HG03521 (cell line): ENCODE measurements at regions not wholly inside any gene's neighbourhood (a gene's known extent, or its start where the extent isn't known, plus 50 kb on each side); places are given as distances from the start of the nearest gene placed in this dataset.

Source experiments
- ATAC-seq: cut with Tn5 transposase; IDR thresholded peaks from one replicate; pipeline ENCODE4 v1.9.1; 2021; ENCODE audit warnings: mild to moderate bottlenecking, moderate library complexity; ENCODE audit not compliant: unreplicated experiment

DNA sequence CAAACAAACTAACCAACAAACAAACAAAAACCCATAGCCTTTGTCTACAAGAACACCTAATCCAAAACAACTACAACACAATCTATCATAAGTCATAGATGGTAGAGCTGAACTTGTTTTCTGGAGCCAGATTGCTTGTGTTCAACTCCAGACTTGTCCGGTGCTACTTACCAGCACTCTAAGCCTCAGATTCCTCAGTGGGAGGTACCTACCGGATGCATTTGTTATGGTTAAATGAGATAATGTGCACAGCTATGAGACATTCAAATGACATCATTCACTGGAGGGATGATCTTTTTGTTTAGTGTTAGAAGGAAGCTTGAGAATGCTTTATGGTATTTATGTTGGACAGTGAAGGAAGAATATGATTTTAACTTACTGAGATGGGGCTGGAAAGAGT, 592.9 kb upstream of the C9orf72 start:
- no peak for ATAC-seq

DNA sequence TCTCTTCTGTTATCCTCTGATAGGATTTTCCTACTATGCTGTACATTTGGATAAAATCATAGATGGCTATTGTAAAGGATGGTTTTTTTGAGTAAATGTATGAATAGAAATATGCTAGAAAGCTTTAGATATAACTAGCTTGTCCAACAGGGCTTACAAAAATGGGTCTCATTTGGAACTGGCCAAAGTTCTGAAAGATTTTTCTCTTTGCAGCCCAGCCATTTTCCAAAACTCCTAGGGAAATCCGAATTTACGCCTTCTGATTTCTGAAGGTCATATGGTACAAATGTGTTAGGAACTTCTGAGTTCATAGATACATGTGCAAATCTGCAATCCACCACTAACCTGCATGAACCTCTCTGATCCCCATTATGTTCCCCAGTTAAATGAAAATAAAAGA, 603.9 kb upstream of the C9orf72 start:
- no peak for ATAC-seq

DNA sequence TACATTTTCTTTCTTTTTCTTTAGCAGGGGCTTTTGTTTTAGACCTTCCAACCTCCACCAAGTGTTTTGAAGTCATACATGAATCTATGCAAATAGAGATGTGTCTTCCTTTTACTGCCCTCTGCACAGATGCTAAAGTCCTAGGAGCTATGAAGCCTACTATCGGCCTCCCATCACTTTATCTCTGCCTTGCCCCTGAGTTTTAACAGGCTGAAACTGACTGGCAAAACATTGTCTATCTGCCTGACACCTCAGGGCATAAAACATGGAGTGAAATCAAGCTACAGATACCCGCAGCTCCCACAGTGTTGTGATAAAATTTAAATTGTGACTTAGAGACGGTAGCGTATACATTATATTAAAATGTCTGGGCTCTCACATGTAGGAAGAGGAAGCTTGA, 604.6 kb upstream of the C9orf72 start:
- no peak for ATAC-seq

DNA sequence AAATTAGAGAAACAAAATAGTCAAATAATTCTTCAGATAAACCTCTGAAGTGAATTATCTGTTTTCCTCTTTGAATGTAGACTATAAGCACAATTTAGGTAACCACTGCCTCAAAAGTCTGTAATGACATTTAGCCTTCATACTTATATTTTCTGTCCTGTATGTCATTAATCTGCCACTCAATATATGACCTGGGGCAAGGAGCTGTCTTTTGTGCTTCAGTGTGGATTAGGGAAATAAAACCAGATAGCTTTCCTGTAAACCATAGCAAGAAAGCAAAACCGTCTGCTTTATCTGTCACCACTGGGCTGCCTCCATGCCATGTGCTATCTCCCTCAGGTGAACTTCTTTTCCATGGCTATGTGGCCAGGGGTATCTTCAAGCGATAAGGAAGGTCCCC, 606.6 kb upstream of the C9orf72 start:
- ATAC-seq, result no peak

DNA sequence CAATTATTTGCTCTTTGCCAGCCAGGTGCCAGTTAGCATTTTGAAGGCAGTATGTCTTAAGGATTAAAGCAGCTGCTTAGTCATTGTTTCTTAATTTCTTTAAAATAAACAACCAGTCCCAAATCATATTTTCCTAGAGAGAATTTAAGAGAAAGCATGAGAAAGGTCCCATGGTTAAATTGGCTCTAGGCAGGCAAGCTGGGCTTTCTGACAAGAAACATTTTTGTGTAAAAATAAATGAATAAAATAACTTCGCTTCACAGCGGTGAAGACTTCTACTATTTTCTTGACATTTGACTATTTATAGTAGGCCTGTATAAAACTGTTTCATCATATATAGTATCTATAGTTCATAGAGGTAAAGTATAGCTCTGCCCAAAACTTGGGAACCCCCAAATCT, 617.7 kb upstream of the C9orf72 start:
- no peak for ATAC-seq

DNA sequence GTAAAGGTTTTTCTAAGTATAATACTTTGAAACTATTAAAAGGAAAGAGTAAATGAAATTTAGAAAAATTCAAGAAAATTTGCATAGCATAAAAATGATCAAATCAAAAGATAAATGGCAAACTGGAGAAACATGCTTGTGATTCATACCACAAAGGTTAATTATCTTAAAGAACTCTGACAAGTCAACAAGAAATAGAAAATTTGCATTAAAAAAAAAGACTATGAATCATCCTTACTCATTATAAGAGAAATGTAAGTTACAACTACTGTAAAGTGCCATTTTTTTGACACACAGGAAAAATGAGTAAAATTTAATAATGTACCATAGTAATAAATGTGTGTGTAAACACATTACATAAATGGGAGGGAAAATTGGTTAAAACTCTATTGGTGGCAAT, 624.4 kb upstream of the C9orf72 start:
- ATAC-seq, result no peak

DNA sequence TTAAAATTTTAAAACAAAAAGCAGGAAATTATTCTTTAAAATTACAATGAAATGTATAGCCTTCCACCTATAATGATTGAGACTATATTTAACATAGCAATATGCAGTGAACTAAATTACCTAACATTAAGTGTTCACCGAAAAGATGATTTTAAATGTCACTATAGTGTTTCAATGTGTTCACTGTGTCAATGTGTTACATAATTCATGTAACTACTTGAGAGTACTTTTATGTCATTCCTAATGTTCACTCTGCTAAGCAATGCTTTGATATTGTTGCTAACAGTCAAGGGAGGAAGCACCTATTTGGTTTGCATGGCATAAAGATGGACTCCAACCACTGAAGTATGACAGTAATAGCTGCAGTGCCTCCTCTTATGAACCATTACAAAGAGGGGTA, 629.8 kb upstream of the C9orf72 start:
- ATAC-seq, result no peak

DNA sequence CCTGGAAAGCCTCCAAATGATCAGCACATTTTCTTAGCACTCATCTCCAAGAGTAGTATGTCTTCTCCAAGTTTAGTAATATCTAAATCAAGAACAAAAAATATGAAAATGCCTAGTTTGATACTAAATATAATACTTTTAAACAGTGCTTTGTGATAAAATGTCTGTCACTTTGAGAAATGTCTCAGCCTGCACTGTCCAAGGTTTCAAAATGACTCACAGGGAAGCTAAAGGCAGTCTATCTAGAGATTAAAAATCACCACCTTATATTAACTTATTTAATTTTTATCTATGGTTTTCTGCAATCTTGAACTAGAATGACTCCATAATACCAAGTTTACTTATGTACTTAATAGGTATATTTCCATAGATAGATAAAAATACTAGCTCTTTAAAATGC, 633.0 kb upstream of the C9orf72 start:
- no peak for ATAC-seq

DNA sequence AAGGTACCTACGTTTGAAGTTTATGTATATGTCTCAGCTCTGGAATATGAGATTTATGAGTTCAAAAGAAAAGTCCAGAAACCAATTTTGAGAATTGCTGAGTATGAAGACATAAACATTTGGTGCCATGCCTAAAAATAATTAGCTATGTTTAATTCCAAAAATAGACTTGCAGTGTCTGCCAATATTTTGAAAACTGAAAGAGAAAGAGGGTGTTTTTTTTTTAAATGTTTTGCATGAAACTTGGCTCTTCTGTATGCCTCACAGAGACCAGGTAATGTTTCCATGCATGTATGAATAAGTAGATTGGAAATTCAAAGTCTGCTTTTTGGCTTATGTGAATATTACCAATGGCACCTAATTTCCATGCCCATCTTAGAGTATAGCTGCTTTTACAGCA, 634.4 kb upstream of the C9orf72 start:
- ATAC-seq, result no peak

DNA sequence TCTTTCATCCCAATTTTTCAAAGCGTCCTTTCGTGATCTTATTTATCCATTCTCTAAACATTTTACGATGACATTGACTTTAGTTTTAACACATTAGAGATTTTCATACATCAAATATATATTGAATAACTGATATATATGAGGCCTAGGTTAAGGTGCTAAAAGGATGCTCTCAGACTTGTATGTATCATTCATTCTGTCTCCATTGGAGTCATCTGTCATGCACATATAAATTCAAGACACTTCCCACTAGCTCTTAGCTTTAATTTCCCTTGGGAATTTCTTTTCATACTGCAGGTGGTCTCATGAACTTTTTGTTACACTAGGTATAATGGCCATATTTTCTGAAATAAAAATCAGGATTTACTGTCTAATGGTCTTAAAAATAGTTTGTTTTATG, 635.8 kb upstream of the C9orf72 start:
- ATAC-seq, result no peak

DNA sequence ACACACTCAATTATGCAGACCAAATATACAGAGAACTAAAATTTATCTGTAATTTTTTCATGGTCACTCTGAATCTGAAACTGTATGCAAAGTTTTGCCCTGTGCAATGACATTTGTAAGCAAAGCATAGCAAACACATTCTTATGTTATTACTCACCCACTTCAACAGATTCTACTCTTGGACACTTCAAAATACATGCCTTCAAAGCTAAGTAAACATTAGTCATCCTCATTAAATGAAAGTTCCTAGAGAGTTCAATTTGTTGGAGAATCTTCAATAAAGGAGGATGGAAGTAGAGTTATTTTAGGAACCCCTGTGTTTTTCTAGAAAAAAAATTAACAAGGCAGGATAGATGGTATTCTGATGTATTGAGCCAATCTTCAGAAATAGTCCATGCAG, 639.7 kb upstream of the C9orf72 start:
- ATAC-seq, result no peak

DNA sequence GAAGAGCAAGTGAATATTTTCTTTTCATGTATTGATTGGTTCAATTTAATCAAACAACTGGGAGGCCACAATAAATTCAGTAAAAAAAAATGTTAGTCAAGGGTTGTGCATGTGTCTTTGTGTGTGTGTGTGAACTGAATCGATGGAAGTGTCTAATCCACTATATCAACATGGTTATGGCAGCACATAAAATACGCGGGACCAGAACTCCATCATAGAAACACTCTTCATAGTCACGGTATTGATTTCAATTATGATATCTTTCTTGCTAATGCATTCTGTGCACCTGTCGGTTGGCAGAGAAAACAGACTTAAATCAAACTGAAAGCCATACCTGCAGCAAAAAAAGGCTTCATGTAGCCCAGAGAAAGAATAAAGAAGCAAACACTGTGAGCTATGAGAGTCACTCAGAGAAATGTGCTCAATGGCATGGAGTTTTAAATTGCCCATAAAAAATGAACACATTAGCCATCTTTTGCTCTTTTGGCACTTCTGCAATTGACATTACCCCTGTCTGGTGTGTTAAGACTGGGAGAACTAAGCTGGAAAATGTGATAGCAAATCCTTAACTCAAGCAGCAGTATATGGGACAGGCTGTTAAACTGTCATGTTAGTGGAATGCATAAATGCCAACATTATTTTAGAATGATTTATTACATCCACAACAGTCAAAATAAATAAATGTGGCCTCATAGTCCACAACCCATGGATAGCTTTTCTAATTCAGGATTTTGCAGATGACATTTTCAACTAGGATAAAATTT, 642.4 kb upstream of the C9orf72 start:
- ATAC-seq, result no peak

DNA sequence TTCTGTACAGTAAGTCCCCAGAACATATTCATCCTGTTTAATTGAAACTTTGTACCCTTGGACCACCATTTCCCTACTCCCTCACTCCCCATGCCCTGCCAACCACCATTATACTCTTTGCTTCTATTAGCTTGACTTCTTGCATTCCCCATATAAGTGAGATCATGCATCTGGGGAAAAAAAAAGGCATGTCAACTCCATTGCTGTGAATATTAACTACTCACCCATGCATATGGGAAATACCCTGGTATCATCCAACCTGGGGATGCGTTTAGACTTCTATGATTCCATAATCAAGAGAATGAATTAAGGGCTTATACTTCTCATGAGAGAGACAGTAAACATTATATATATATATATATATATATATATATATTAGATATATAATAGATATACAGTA, 659.4 kb upstream of the C9orf72 start:
- no peak for ATAC-seq

DNA sequence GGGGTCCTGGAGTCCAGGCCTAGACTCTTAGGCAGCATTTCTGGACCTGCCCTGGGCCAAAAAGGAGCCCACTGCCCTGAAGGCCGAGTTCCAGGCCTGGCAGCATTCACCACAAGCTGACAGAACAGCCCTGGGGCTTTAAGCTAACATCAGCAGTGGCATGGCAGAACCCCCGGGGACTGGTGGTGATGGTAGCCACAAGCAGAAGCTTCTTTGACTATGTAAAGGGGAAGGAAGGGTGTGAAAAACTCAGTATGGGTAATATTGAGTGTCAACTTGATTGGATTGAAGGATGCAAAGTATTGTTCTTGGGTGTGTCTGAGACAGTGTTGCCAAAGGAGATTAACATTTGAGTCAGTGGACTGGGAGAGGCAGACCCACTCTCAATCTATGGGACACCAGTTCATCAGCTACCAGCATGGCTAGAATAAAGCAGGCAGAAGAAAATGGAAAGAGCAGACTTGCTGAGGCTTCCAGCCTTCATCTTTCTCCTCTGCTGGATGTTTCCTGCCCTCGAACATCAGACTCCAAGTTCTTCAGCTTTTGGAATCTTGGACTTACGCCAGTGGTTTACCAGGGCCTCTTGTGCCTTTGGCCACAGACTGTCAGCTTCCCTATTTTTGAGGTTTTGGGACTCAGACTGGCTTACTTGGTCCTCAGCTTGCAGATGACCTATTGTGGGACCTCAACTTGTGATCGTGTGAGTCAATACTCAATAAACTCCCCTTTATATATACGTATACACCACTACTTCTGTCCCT, 661.0 kb upstream of the C9orf72 start:
- ATAC-seq, result no peak

DNA sequence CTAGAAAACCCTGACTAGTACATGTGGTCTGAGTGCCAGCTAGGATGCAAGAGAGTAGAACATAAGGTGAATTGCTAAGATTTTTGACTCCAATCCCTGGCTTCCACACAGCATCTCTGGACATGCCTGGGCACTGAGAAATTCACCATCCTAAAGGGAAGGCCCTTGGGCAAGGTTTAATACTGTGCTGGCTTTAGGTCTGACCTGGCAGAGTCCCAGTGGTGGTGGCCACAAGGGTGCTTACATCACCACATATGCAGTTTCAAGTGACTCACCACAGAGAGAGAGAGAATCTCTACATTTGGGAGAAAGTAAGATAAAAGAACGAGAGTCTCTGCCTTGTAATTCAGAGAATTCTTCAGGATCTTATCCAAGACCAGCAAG, 661.6 kb upstream of the C9orf72 start:
- no peak for ATAC-seq

DNA sequence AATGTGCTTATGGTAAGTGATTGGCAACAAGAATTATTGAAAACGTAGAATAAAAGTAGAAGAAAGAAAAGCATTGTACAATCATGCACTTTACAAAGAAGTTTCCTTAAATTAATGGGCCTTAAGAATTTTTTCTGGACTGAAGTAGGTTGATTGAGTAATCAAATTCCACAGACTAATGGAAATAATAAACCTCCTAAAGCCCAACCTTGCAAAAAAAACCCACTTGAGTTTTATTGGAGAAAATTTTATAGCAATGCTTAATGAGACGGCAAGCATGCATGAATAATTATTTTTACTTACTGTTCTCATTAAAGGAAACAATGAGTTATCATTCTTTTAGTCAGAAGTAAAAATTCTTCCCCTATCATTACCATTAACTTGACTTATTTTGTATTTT, 676.1 kb upstream of the C9orf72 start:
- ATAC-seq, result no peak

DNA sequence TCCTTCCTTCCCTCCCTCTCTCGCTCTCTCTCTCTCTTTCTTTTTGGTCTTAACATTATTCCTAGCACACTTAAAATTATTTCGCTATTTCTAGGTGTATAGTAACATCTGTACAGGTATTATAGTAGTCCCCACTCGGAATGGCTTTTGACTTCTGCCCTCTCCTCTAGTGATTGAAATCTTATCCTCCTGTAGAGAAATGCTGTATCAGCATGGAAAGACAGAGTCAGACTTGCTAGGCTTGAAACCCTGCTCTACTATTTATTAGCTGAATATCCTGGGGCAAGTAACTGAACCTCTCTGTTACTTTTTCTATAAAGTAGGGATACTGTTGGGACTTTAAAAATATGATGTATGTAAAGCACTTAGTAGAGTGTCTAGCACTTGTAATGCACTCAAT, 681.9 kb upstream of the C9orf72 start:
- no peak for ATAC-seq

DNA sequence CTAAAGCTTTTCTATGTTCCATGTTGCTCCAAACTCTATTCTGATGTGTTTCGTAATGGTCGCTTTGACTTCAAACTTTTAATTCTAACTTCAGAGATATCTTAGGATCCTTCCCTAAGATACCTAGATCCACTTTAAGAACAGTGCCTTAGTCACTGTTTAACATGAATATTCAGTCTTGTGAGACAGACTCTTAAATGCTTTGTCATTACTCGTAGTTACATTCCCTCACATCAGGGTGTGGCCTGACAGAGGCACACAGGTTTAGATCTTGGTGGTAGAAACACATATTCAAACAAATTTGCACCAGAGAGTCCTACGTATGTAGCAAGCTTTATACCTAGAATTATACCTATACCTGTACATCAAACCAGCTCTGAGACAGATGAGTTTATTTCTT, 687.0 kb upstream of the C9orf72 start:
- no peak for ATAC-seq

DNA sequence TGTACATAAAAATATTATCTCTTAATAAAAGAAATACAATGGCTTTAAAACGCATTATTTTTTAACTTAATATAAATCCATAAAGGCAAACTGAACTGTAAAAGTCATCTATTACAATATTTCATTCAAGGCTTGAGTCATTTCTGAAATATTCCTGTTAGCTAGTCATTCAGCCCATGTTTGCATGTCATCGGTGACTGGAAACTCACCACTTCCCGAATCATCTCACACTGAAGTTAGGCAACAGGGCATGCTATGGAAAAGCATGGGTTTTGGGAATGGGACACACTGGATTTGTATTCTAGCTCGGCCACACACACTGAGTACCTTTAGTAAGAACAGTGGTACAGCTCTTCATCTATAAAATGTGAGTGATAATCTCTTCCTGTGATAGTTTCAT, 691.1 kb upstream of the C9orf72 start:
- no peak for ATAC-seq

DNA sequence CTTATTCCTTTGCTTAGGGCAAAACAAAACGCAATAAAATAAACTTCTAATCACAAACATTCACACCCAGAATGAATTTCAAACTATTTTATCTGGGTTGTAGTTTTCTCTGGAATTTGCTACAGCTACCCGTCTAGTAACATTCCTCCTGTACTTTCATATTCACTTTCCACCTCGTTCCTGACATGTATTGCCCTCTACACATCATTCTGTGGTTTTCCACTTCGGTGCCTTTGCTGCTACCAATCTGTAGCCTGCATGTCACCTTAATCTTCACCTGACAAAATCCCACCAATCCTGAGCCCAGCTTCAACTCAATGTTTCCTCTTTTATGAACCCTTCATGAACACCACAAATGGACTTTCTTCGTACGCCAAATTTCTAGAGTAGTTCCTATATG, 694.1 kb upstream of the C9orf72 start:
- no peak for ATAC-seq

DNA sequence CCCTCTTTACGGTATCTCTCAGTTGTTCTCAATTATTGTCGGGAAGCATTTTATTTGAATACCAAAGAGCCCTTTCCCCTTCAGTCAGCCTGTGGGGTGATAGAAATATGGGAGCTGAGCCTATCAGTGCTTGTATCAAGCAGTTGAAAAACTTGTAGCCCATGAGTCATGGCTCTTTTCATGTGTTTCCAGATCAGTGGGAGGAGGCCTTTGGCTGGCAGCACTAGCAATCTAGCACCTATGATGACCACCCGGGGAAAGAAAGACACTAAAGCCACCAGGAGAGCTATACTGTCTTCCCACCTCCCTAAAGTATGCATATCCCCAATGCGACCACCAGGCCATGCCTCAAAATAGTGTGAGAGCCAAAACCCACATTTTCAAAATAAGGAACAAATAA, 696.9 kb upstream of the C9orf72 start:
- ATAC-seq, result no peak

DNA sequence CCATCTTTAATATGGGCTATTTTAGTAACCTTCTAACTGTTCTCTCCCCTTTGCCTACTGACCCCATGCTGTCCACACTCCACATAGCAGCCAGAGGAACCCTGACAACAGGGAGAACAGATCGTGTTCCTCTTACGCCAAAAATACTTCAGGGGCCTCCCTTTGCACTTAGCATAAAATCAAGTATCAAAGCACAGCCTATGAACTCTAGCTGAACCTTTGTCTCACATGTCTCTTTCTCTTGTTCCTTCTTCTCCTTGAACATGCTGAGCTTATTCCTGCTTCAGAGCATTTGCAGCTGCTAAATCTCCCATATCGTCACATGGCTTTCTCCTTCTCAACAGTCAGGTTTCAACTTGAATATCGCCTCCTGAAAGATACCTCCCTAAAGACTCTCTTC, 698.8 kb upstream of the C9orf72 start:
- ATAC-seq, result no peak

DNA sequence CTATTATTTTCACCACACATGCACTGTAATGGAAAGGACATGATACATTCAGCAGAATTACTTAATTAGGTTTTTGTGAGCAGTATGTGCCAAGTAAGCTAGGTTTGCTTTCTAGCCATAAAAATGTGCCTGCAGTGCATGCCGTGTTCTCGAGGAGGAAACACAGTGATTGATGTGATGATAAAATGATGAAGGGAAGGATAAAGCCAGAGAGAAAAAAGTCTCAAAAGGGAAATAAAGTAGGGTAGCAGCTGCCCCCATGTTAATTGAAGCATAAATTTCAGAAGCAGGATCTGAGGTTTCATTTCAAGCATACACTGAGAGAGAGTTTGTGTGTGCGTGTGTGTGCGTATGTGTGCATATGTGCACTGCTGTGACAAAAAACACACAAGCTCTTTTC, 714.2 kb upstream of the C9orf72 start:
- ATAC-seq, result no peak
